HG02885 (cell line): ENCODE measurements at regions not wholly inside any gene's neighbourhood (a gene's known extent, or its start where the extent isn't known, plus 50 kb on each side); places are given as distances from the start of the nearest gene placed in this dataset.
A peak's percentile ranks its signal among the peaks of the same experiment; 100 is the strongest.

Experiments
- ATAC-seq: cut with Tn5 transposase; IDR thresholded peaks from one replicate; pipeline ENCODE4 v1.9.1; 2021; ENCODE audit warnings: mild to moderate bottlenecking; ENCODE audit not compliant: unreplicated experiment, poor library complexity

- no peak for ATAC-seq
Measured at GRCh38 chr14:56878766-56879165, 68.5 kb upstream of the OTX2 start.

DNA sequence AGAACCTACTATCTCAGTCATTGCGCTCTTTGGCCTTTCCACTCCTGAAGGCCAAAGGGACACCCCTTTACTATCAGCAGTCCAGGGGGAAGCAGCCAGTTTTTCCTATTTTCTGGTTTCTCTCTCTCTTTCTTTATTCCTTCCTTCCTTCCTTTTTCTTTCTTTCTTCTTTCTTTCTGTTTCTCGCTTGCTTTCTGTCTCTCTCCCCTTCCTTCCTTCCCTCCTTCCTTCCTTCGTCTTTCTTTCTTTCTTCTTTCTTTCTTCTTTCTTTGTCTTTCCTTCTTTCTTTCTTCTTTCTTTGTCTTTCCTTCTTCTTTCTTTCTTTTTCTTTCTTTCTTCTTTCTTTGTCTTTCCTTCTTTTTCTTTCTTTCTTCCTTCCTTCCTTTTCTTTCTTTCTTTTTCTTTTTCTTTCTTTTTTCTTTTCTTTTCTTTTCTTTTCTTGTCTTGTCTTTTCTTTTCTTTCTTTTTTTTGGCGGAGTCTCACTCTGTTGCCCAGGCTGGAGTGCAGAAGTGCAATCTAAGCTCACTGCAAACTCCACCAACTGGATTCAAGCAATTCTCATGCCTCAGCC is 64.9 kb upstream of the OTX2 start:
- no peak for ATAC-seq

DNA sequence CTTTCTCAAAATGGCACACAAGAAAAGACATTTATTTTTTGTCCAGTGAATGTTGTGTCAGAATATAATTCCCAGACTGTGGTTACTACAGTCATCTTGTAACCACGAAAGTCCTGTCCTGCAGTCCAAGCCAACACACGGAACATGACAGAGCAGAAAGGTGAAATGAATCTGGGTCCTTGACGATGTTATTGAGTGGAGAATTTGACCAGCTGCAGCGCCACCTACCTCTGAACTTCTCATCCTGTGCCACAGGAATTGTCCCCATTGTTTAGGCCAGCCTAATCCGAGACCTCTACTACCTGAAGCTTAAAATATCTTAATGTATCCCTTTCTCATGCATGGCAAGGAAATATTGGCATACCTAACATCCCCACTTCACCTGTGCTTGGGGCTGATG is 64.1 kb upstream of the OTX2 start:
- ATAC-seq, result peak; percentile 49

DNA sequence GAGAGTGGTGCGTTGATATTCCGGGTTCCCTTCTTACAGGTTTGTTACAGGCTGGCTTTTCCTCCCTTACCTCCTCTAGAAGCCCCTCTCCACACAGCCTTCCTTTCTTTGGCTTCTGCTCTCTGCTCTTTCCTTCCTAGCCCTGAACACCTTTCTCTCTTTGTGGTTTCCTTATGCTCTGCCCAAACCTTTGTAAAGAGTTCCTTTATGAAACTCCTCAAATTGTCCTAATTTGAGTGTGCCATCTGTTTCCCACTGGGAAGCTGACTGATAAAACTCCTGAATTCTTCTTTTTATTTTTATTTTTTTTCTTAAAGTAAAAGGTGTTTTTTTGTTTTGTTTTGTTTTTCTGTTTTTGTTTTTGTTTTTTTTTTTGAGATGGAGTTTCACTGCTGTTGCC is 60.1 kb upstream of the OTX2 start:
- ATAC-seq, result no peak

DNA sequence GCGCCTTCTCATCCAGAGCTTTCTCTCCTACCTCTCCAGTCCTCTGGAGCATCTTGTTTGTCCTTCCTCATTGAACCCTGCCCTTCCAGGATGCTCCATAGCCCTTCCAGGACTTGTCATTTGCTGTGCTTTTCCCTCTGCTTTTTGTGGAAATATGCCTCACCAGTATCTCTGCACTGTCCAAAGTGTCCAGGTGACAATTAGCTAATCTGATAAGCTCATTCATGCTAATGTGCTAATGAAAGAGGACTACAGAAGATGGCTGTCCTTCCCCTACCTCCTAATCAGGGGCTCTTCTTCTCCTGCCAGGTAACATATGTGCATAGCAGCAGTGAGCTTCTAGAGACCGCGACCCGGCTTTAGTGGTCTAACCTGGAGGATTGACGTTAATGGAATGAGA is 58.4 kb upstream of the OTX2 start:
- no peak for ATAC-seq

- no peak for ATAC-seq
Measured at GRCh38 chr14:56862836-56863235, 52.6 kb upstream of the OTX2 start.

- ATAC-seq, result no peak
Measured at GRCh38 chr14:56860441-56860840, 50.2 kb upstream of the OTX2 start.
